ENCODE measurements at regions not wholly inside any gene's neighbourhood (a gene's known extent, or its start where the extent isn't known, plus 50 kb on each side); places are given as distances from the start of the nearest gene placed in this dataset.

DNA sequence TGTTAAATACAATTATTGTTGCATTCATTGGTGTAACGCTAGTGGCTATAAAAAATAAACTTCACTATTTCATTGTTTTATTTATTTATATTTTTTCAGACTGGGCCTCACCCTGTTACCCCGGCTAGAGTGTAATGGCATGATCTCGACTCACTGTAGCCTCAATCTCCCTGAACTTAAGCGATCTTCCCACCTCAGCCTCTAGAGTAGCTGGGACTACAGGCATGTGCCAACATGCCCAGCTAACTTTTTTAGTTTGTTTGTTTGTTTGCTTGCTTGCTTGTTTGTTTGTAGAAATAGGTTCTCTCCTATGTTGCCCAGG, 387.4 kb upstream of the PTBP2 start:
- H3K9ac ChIP-seq (ENCODE audit: low read depth, low read length, poor library complexity, severe bottlenecking): no peak overlapping the region
- no peak overlapping the region for H3K4me2 ChIP-seq (ENCODE audit: low read depth, low read length, poor library complexity, severe bottlenecking)
- no peaks in the 10 kb centered on the region for H3K9me3 ChIP-seq (ENCODE audit: insufficient read depth, low read depth, low read length)
- H3K27me3 ChIP-seq (ENCODE audit: insufficient read depth, low read length, poor library complexity, severe bottlenecking): no peaks in the 10 kb centered on the region
- no peaks in the 10 kb centered on the region for H4K20me1 ChIP-seq (ENCODE audit: insufficient read depth, low read length, poor library complexity, severe bottlenecking)
- H3K9me2 ChIP-seq (replicated peaks; ENCODE audit: low read depth, low read length): no peaks in the 10 kb centered on the region
- no peak overlapping the region for H3K4me3 ChIP-seq (ENCODE audit: low read length, poor library complexity, severe bottlenecking)
- H3K4me1 ChIP-seq (ENCODE audit: insufficient read depth, low read length, poor library complexity, severe bottlenecking): no peaks in the 10 kb centered on the region
- H3K36me3 ChIP-seq (ENCODE audit: insufficient read depth, low read length): no peaks in the 10 kb centered on the region
- H2AFZ ChIP-seq (ENCODE audit: low read length): no peak overlapping the region
- no peaks in the 10 kb centered on the region for H3F3A ChIP-seq (ENCODE audit: low read depth)
- H3K79me2 ChIP-seq (ENCODE audit: insufficient read depth, low read length): no peaks in the 10 kb centered on the region
- TF ChIP-seq, protein P1, sequence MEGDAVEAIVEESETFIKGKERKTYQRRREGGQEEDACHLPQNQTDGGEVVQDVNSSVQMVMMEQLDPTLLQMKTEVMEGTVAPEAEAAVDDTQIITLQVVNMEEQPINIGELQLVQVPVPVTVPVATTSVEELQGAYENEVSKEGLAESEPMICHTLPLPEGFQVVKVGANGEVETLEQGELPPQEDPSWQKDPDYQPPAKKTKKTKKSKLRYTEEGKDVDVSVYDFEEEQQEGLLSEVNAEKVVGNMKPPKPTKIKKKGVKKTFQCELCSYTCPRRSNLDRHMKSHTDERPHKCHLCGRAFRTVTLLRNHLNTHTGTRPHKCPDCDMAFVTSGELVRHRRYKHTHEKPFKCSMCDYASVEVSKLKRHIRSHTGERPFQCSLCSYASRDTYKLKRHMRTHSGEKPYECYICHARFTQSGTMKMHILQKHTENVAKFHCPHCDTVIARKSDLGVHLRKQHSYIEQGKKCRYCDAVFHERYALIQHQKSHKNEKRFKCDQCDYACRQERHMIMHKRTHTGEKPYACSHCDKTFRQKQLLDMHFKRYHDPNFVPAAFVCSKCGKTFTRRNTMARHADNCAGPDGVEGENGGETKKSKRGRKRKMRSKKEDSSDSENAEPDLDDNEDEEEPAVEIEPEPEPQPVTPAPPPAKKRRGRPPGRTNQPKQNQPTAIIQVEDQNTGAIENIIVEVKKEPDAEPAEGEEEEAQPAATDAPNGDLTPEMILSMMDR (conservative IDR thresholded peaks at IDR 0.05; ENCODE audit: low read length): no peak
- no peak for TF ChIP-seq EZH2phosphoT487 (IDR thresholded peaks at IDR 0.05; ENCODE audit: borderline replicate concordance)

DNA sequence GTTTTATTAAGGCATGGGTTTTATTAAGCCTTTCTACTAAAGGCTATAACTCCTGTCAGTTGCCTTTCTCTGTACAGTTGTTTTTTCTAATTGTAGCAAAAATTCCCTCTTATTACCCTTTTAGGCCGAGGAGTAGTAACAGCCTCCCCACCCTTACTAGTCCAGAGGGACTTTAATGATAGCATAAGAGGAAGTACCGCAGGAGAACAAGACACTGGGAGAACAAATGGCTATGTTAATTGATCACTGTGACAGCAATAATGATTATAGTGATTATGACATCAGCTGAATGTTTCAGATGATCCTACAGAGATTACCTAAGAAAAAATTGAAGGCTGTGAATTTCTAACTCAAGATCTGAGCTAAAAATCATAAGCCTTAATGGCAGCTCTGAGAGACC, 383.0 kb upstream of the PTBP2 start:
- TF ChIP-seq, protein P1 (conservative IDR thresholded peaks at IDR 0.05; ENCODE audit: low read length): no peak
- no peak for TF ChIP-seq EZH2phosphoT487 (IDR thresholded peaks at IDR 0.05; ENCODE audit: borderline replicate concordance)
- Histone ChIP-seq H3K27me3 (ENCODE audit: insufficient read depth, low read length, poor library complexity, severe bottlenecking) (no peaks in the 10 kb centered on the region), H2AFZ (ENCODE audit: low read length) (no peak overlapping the region), H4K20me1 (ENCODE audit: insufficient read depth, low read length, poor library complexity, severe bottlenecking) (no peaks in the 10 kb centered on the region), H3K9me3 (ENCODE audit: insufficient read depth, low read depth, low read length) (no peaks in the 10 kb centered on the region), H3K4me3 (ENCODE audit: low read length, poor library complexity, severe bottlenecking) (no peak overlapping the region), H3K79me2 (ENCODE audit: insufficient read depth, low read length) (no peaks in the 10 kb centered on the region), H3K36me3 (ENCODE audit: insufficient read depth, low read length) (no peaks in the 10 kb centered on the region), H3K9me2 (replicated peaks; ENCODE audit: low read depth, low read length) (no peaks in the 10 kb centered on the region), H3K4me2 (ENCODE audit: low read depth, low read length, poor library complexity, severe bottlenecking) (no peak overlapping the region), H3K4me1 (ENCODE audit: insufficient read depth, low read length, poor library complexity, severe bottlenecking) (no peaks in the 10 kb centered on the region), H3K9ac (ENCODE audit: low read depth, low read length, poor library complexity, severe bottlenecking) (no peak overlapping the region), H3F3A (ENCODE audit: low read depth) (no peaks in the 10 kb centered on the region)

DNA sequence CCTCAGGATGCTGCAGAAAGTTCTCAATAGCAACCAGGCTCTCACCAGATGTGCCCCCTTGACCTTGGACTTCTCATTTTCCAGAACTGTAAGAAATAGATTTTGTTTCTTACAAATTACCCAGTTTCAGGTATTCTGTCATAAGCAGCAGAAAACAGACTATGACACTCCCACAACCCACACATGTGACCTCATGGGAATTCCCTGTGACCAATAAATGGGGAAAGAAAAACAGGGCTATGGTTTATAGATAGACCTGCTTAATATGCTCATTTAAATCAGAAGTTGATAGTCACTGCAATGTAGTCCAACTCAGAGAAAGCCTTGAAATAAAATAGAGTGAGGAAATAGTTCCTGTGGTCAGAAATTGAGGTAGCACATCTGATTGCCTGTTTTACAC, 380.9 kb upstream of the PTBP2 start:
- H3K4me3 ChIP-seq (ENCODE audit: low read length, poor library complexity, severe bottlenecking): no peak overlapping the region
- H3K9me3 ChIP-seq (ENCODE audit: insufficient read depth, low read depth, low read length): no peaks in the 10 kb centered on the region
- H3K79me2 ChIP-seq (ENCODE audit: insufficient read depth, low read length): no peaks in the 10 kb centered on the region
- H3K9me2 ChIP-seq (replicated peaks; ENCODE audit: low read depth, low read length): no peaks in the 10 kb centered on the region
- TF ChIP-seq EZH2phosphoT487 (IDR thresholded peaks at IDR 0.05; ENCODE audit: borderline replicate concordance): no peak
- TF ChIP-seq, protein P1 (conservative IDR thresholded peaks at IDR 0.05; ENCODE audit: low read length): no peak
- H4K20me1 ChIP-seq (ENCODE audit: insufficient read depth, low read length, poor library complexity, severe bottlenecking): no peaks in the 10 kb centered on the region
- H3K36me3 ChIP-seq (ENCODE audit: insufficient read depth, low read length): no peaks in the 10 kb centered on the region
- H3K4me2 ChIP-seq (ENCODE audit: low read depth, low read length, poor library complexity, severe bottlenecking): no peak overlapping the region
- no peak overlapping the region for H3K9ac ChIP-seq (ENCODE audit: low read depth, low read length, poor library complexity, severe bottlenecking)
- no peaks in the 10 kb centered on the region for H3K27me3 ChIP-seq (ENCODE audit: insufficient read depth, low read length, poor library complexity, severe bottlenecking)
- no peaks in the 10 kb centered on the region for H3F3A ChIP-seq (ENCODE audit: low read depth)
- H2AFZ ChIP-seq (ENCODE audit: low read length): no peak overlapping the region
- no peaks in the 10 kb centered on the region for H3K4me1 ChIP-seq (ENCODE audit: insufficient read depth, low read length, poor library complexity, severe bottlenecking)
